ENCODE measurements at regions not wholly inside any gene's neighbourhood (a gene's known extent, or its start where the extent isn't known, plus 50 kb on each side); places are given as distances from the start of the nearest gene placed in this dataset.

DNA sequence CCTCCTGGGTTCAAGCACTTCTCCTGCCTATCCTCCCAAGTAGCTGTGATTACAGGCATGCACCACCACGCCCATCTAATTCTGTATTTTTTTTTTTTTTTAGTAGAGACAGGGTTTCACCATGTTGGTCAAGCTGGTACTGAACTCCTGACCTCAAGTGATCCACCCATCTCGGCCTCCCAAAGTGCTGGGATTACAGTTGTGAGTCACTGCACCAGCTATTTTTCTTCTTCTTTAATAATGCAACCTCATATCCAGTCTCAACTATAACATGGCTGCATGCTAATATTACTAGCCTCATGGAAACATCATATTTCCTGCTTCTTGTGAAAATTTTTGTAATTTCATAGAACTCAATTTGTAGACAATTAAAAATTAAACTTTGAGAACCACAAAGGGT is 706.5 kb downstream of the KCTD8 start:
- TF ChIP-seq POLR2A (IDR thresholded peaks at IDR 0.05) (no peak), CTCF (IDR thresholded peaks at IDR 0.05) (no peak)

Data from adrenal gland (tissue), 5 donors.